ENCODE measurements at regions not wholly inside any gene's neighbourhood (a gene's known extent, or its start where the extent isn't known, plus 50 kb on each side); places are given as distances from the start of the nearest gene placed in this dataset.

DNA sequence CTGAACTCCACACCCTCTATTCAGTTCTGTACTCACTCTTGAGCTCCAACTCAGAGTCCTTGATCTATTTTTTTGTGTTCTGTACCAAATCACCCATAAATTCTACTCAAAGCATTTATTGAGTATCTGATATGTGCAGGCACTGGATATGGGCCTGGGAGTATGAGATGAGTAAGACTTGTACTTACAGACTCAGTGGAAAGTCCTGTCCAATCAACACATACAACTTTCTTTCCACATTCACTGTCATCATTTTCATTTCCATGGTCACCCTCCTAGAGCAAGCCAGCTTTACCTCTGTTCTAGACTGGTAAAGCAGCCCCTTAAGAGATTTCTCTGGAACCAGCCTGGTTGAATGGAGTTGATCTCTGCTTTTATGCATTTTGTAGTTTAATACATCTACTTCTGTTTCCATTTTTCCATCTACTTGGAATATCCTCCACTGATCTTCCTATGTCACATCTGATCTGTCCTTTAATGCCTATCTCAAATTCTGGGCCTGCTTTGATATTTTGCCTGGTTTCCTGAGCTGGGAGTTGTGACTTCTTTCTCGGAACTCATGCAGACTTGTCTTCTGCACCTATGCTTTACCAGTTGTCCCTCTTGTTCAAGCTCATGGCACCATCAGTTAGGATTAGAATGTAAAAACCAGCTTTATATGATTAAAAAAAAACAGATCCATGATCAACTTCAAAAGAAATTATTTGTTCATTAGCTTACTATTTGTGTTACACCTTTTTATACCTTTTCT lies 96.9 kb upstream of the GLS start:
- TF ChIP-seq POLR2A (IDR thresholded peaks at IDR 0.05) (no peak), CTCF (IDR thresholded peaks at IDR 0.05) (no peak)
